Ovary (tissue), 3 donors: ENCODE measurements at regions not wholly inside any gene's neighbourhood (a gene's known extent, or its start where the extent isn't known, plus 50 kb on each side); places are given as distances from the start of the nearest gene placed in this dataset.

Experiments used
- EP300 ChIP-seq: sonication (generic); formaldehyde crosslinking; IDR thresholded peaks from one replicate; pipeline ENCODE4 v1.6.1; 2017; ENCODE audit warnings: antibody characterized with exemption
- POLR2A ChIP-seq: fragments of 450-650 bp; IDR thresholded peaks from one replicate; pipeline ENCODE4 v1.6.1; 2017; ENCODE audit warnings: antibody characterized with exemption, mild to moderate bottlenecking, moderate library complexity
- TF ChIP-seq, protein P1 (sequence below), 3 donors: fragments of 450-650 bp in 2 of 3; fragments of 200-600 bp in 1 of 3; IDR thresholded peaks; one replicate each; pipeline versions ENCODE4 v1.5.1 to v1.8.0; 2016 to 2022; ENCODE audit warnings: antibody characterized with exemption in 3 of 3, mild to moderate bottlenecking in 1 of 3
- donor health status: DM: no; HTN: no; CAD: no.

DNA sequence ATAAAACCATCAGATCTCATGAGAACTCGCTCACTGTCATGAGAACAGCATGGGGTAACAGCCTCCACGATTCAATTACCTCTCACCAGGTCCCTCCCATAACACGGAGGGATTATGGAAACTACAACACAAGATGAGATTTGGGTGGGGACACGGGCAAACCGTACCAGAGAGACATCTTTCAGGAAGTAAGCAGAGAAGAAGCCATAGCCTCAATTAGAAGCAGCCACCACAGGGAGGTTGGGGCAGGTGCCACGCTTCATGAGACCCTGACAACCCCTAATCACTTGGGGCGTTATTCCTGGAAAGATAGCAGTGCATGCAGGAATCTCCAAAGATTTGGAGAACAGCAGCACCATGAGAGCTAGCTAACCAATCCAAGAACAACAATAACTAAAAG lies 52.9 kb upstream of the SIRPG start:
- TF ChIP-seq EP300 (no peak), POLR2A (no peak)
- TF ChIP-seq, protein P1, sequence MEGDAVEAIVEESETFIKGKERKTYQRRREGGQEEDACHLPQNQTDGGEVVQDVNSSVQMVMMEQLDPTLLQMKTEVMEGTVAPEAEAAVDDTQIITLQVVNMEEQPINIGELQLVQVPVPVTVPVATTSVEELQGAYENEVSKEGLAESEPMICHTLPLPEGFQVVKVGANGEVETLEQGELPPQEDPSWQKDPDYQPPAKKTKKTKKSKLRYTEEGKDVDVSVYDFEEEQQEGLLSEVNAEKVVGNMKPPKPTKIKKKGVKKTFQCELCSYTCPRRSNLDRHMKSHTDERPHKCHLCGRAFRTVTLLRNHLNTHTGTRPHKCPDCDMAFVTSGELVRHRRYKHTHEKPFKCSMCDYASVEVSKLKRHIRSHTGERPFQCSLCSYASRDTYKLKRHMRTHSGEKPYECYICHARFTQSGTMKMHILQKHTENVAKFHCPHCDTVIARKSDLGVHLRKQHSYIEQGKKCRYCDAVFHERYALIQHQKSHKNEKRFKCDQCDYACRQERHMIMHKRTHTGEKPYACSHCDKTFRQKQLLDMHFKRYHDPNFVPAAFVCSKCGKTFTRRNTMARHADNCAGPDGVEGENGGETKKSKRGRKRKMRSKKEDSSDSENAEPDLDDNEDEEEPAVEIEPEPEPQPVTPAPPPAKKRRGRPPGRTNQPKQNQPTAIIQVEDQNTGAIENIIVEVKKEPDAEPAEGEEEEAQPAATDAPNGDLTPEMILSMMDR (IDR thresholded peaks at IDR 0.05), result no peak
